ENCODE measurements at regions not wholly inside any gene's neighbourhood (a gene's known extent, or its start where the extent isn't known, plus 50 kb on each side); places are given as distances from the start of the nearest gene placed in this dataset.
A peak's percentile ranks its signal among the peaks of the same experiment; 100 is the strongest.

GRCh38 chr16:85524630-85525419, 88.3 kb upstream of the GSE1 start (continued):
- TF ChIP-seq BORCS8-MEF2B (CRISPR knock-in tag; IDR thresholded peaks at IDR 0.05) (peak; percentile 86; the same call in 1 of the 2 replicates), FOXC1 (CRISPR knock-in tag; IDR thresholded peaks at IDR 0.05; ENCODE audit: borderline replicate concordance) (peak; percentile 31; the same call in 1 of the 2 replicates), ZHX1 (CRISPR knock-in tag; IDR thresholded peaks at IDR 0.05; ENCODE audit: low read depth) (peak; percentile 73; the same call in 1 of the 2 replicates), ZBTB20 (CRISPR knock-in tag; IDR thresholded peaks at IDR 0.05; ENCODE audit: borderline replicate concordance, low read depth) (peak; percentile 85; the same call in 1 of the 2 replicates), ZNF510 (CRISPR knock-in tag; IDR thresholded peaks at IDR 0.05; ENCODE audit: low read depth) (peak; percentile 60), ATF4 (CRISPR knock-in tag; IDR thresholded peaks at IDR 0.05) (peak; percentile 98 to 100), ZNF552 (CRISPR knock-in tag; IDR thresholded peaks at IDR 0.05; ENCODE audit: borderline replicate concordance) (peak; percentile 67; the same call in 1 of the 2 replicates), KDM3A (CRISPR knock-in tag; IDR thresholded peaks at IDR 0.05; ENCODE audit: low read depth) (peak; percentile 82; the same call in 1 of the 2 replicates), POLR2A (IDR thresholded peaks at IDR 0.05; ENCODE audit: insufficient read depth in 1 of 2, low read depth in 2 of 2, low read length in 2 of 2) (peak in 1 of 2 experiments; percentile 11; a peak in 1 of 4 replicates), HNF1A (IDR thresholded peaks at IDR 0.05; ENCODE audit: low read depth) (no peak), HNF1A (CRISPR knock-in tag; IDR thresholded peaks at IDR 0.05; ENCODE audit: borderline replicate concordance) (peak; percentile 57), SSRP1 (CRISPR knock-in tag; IDR thresholded peaks at IDR 0.05) (peak; percentile 92), NFE2 (CRISPR knock-in tag; IDR thresholded peaks at IDR 0.05) (no peak), ZNF441 (CRISPR knock-in tag; IDR thresholded peaks at IDR 0.05; ENCODE audit: borderline replicate concordance) (peak; percentile 67; the same call in 1 of the 2 replicates), ARID3A (IDR thresholded peaks at IDR 0.05; ENCODE audit: low read depth, low read length) (no peak), ZGPAT (CRISPR knock-in tag; IDR thresholded peaks at IDR 0.05) (peak; percentile 89), HDAC1 (CRISPR knock-in tag; IDR thresholded peaks at IDR 0.05) (peak; percentile 91), ZNF766 (CRISPR knock-in tag; IDR thresholded peaks at IDR 0.05; ENCODE audit: borderline replicate concordance) (0 out of 2 replicates have a peak, but pooled peaks have one; percentile 7)
